ENCODE measurements at regions not wholly inside any gene's neighbourhood (a gene's known extent, or its start where the extent isn't known, plus 50 kb on each side); places are given as distances from the start of the nearest gene placed in this dataset.

DNA sequence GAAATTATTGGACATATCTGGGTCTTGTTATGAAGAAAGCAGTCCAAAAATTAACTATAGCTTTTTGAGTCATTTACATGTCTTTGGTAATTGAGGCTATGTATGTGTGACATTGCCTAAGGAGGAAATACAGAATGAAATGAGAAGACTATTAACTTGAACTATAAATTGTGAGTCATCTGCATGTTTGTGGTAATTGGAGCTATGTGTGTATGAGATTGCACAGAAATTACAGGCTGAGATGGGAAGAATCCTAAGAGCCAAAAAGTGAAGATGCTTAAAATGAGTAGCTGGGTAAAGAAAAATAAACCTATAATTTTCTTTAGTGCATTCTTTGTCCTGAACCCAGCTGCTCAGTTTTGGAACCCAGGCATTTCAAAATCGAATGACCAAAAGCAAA is 747.6 kb upstream of the EDIL3 start:
- TF ChIP-seq POLR2A (IDR thresholded peaks at IDR 0.05; ENCODE audit: control extremely low read depth in 1 of 2, low read depth in 2 of 2, low read length in 2 of 2) (no peak), CBX5 (IDR thresholded peaks at IDR 0.05; ENCODE audit: low read depth, low read length) (no peak), CREB1 (IDR thresholded peaks at IDR 0.05) (no peak), EZH2 (IDR thresholded peaks at IDR 0.05; ENCODE audit: low read depth, low read length, severe bottlenecking) (no peak)
- TF ChIP-seq, protein P1, sequence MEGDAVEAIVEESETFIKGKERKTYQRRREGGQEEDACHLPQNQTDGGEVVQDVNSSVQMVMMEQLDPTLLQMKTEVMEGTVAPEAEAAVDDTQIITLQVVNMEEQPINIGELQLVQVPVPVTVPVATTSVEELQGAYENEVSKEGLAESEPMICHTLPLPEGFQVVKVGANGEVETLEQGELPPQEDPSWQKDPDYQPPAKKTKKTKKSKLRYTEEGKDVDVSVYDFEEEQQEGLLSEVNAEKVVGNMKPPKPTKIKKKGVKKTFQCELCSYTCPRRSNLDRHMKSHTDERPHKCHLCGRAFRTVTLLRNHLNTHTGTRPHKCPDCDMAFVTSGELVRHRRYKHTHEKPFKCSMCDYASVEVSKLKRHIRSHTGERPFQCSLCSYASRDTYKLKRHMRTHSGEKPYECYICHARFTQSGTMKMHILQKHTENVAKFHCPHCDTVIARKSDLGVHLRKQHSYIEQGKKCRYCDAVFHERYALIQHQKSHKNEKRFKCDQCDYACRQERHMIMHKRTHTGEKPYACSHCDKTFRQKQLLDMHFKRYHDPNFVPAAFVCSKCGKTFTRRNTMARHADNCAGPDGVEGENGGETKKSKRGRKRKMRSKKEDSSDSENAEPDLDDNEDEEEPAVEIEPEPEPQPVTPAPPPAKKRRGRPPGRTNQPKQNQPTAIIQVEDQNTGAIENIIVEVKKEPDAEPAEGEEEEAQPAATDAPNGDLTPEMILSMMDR (IDR thresholded peaks at IDR 0.05; ENCODE audit: control extremely low read depth in 1 of 3, insufficient read depth in 1 of 3, low read depth in 1 of 3, low read length in 3 of 3), result no peak

Measured in H1 (cell line).